AG09309 (cell line): ENCODE measurements at regions not wholly inside any gene's neighbourhood (a gene's known extent, or its start where the extent isn't known, plus 50 kb on each side); places are given as distances from the start of the nearest gene placed in this dataset.

Experiments
- DNase-seq: peaks from one replicate; pipeline ENCODE4 v3.0.0-alpha.2; 2010; ENCODE audit warnings: low read depth
- H3K4me3 ChIP-seq: 2 replicates; pipeline ENCODE4 v1.5.1; 2011; ENCODE audit warnings: mild to moderate bottlenecking, low read depth, low read length, moderate library complexity; ENCODE audit not compliant: control insufficient read depth
- CTCF ChIP-seq: IDR thresholded peaks from 2 replicates; pipeline ENCODE4 v1.5.1; 2011; ENCODE audit warnings: mild to moderate bottlenecking, low read depth, low read length, inconsistent platforms; ENCODE audit not compliant: insufficient read depth, control insufficient read depth; ENCODE audit errors: missing control alignments

GRCh38 chr14:57022608-57023007 is 212.3 kb upstream of the OTX2 start:
- H3K4me3 ChIP-seq: no peak overlapping the region
- TF ChIP-seq CTCF: no peak
- no peak for DNase-seq

- no peak overlapping the region for H3K4me3 ChIP-seq
- DNase-seq: no peak
- no peak for TF ChIP-seq CTCF
Observed at GRCh38 chr14:57018065-57018464, 207.8 kb upstream of the OTX2 start.

GRCh38 chr14:57013987-57014386 is 203.7 kb upstream of the OTX2 start:
- TF ChIP-seq CTCF: no peak
- DNase-seq: no peak
- H3K4me3 ChIP-seq: no peak overlapping the region

GRCh38 chr14:57009585-57010515 is 199.6 kb upstream of the OTX2 start:
- H3K4me3 ChIP-seq: no peak overlapping the region
- no peak for TF ChIP-seq CTCF
- DNase-seq: no peak

- DNase-seq: no peak
- no peak overlapping the region for H3K4me3 ChIP-seq
Observed at GRCh38 chr14:57008534-57008933, 198.3 kb upstream of the OTX2 start.

GRCh38 chr14:56998728-56999127 is 188.4 kb upstream of the OTX2 start:
- DNase-seq: no peak
- H3K4me3 ChIP-seq: no peak overlapping the region
- no peak for TF ChIP-seq CTCF

More at GRCh38 chr14:57008534-57008933, 198.3 kb upstream of the OTX2 start:
- TF ChIP-seq CTCF: no peak
